ENCODE measurements at regions not wholly inside any gene's neighbourhood (a gene's known extent, or its start where the extent isn't known, plus 50 kb on each side); places are given as distances from the start of the nearest gene placed in this dataset.

DNA sequence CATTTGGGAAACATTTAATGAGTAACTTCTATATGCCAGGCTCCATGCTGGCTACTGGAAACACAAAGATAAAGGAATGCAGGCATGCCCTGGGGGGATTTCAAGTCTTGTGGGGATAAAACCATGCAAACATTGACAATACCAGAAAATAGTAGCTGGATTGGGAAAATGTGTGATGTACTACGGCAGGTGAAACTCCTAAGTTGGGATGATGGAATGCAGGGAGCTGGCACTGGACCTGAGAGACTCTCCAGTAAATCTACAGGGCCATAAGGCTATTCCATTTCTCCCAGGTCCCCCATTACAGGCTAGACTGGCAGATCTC lies 68.2 kb upstream of the NTRK3 start:
- Histone ChIP-seq H3K4me3 (no peak overlapping the region), H3K36me3 (no peaks in the 10 kb centered on the region), H3K27me3 (peaks cover 0 to 34% (median 22%) of the 10 kb centered on the region in 7 donors), H3K27ac (no peak overlapping the region), H3K9me3 (peaks cover 0 to 5% (median 0%) of the 10 kb centered on the region in 11 donors), H3K4me1 (no peaks in the 10 kb centered on the region)
- TF ChIP-seq, protein P1, sequence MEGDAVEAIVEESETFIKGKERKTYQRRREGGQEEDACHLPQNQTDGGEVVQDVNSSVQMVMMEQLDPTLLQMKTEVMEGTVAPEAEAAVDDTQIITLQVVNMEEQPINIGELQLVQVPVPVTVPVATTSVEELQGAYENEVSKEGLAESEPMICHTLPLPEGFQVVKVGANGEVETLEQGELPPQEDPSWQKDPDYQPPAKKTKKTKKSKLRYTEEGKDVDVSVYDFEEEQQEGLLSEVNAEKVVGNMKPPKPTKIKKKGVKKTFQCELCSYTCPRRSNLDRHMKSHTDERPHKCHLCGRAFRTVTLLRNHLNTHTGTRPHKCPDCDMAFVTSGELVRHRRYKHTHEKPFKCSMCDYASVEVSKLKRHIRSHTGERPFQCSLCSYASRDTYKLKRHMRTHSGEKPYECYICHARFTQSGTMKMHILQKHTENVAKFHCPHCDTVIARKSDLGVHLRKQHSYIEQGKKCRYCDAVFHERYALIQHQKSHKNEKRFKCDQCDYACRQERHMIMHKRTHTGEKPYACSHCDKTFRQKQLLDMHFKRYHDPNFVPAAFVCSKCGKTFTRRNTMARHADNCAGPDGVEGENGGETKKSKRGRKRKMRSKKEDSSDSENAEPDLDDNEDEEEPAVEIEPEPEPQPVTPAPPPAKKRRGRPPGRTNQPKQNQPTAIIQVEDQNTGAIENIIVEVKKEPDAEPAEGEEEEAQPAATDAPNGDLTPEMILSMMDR (IDR thresholded peaks at IDR 0.05), result no peak
- no peak for DNase-seq
- no peak for ATAC-seq
- 84 to 89% methylated on average over 1 of the region's 1 CpG for WGBS, 2 donors
- intact Hi-C loops (cut with DNase I), result no loop called here

GRCh38 chr15:88323976-88324740 lies 67.6 kb upstream of the NTRK3 start:
- Histone ChIP-seq H3K4me1 (no peaks in the 10 kb centered on the region), H3K9me3 (peaks cover 0 to 5% (median 0%) of the 10 kb centered on the region in 11 donors), H3K27me3 (peaks cover 0 to 34% (median 22%) of the 10 kb centered on the region in 7 donors), H3K36me3 (no peaks in the 10 kb centered on the region), H3K4me3 (no peak overlapping the region), H3K27ac (no peak overlapping the region)
- TF ChIP-seq, protein P1 (IDR thresholded peaks at IDR 0.05), result no peak
- DNase-seq, result no peak
- no peak for ATAC-seq
- intact Hi-C loops (cut with DNase I), result no loop called here
- 79% methylated on average over 18 of the region's 18 CpGs for WGBS, 2 donors

GRCh38 chr15:88323468-88323867 lies 66.9 kb upstream of the NTRK3 start:
- Histone ChIP-seq H3K36me3 (no peaks in the 10 kb centered on the region), H3K4me3 (no peak overlapping the region), H3K27me3 (peaks cover 0 to 34% (median 22%) of the 10 kb centered on the region in 7 donors), H3K4me1 (no peaks in the 10 kb centered on the region), H3K9me3 (peaks cover 0 to 5% (median 0%) of the 10 kb centered on the region in 11 donors), H3K27ac (no peak overlapping the region)
- intact Hi-C loops (cut with DNase I), result no loop called here
- 49 to 59% methylated on average over 8 of the region's 8 CpGs for WGBS, 2 donors
- ATAC-seq (no peak), DNase-seq (no peak)
- TF ChIP-seq, protein P1 (IDR thresholded peaks at IDR 0.05), result no peak

DNA sequence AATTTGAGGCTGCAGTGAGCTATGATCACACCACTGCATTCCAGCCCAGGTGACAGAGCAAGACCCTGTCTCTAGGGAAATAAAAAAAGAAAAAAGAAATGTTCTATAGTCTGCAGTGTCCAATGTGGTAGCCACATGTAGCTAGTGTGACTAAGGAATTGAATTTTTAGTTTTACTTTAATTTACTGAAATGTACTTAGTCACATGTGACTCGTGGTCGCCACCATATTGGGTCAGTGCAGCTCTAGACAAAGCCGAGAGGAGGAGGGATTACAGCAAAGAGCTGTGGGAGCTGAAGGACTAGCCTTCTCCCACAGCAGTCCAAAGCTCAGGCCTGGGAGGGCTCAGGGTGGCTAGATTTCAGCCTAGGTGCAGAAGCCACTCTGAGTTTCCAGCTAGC lies 65.9 kb upstream of the NTRK3 start:
- 78 to 80% methylated on average over 3 of the region's 3 CpGs for WGBS, 2 donors
- DNase-seq, result no peak
- peaks cover 0 to 5% (median 0%) of the 10 kb centered on the region in 11 donors for H3K9me3 ChIP-seq
- TF ChIP-seq, protein P1 (IDR thresholded peaks at IDR 0.05), result no peak
- intact Hi-C loops (cut with DNase I), result no loop called here
- no peak overlapping the region for H3K27ac ChIP-seq
- H3K4me3 ChIP-seq, result no peak overlapping the region
- no peaks in the 10 kb centered on the region for H3K4me1 ChIP-seq
- H3K36me3 ChIP-seq, result no peaks in the 10 kb centered on the region
- ATAC-seq, result no peak
- H3K27me3 ChIP-seq, result peaks cover 0 to 36% (median 23%) of the 10 kb centered on the region in 7 donors

Data from heart right ventricle (tissue), 16 donors.